ENCODE measurements at regions not wholly inside any gene's neighbourhood (a gene's known extent, or its start where the extent isn't known, plus 50 kb on each side); places are given as distances from the start of the nearest gene placed in this dataset.
"Not testable (repeated sequence)": the region's sequence is repeated elsewhere in the genome, so short reads cannot be mapped to it uniquely, and the experiment has no call there.

GRCh38 chr15:93413745-93414144 is 324.7 kb upstream of the RGMA start:
- no peak for DNase-seq

- no peak for DNase-seq
These were observed 310.1 kb upstream of the RGMA start for GRCh38 chr15:93399121-93399520.

GRCh38 chr15:93389211-93389610 is 300.2 kb upstream of the RGMA start:
- no peak for DNase-seq

GRCh38 chr15:93384886-93385285 is 295.9 kb upstream of the RGMA start:
- no peak for DNase-seq

- no peak for DNase-seq
These were observed 293.3 kb upstream of the RGMA start for GRCh38 chr15:93382200-93382820.

- DNase-seq: no peak
These were observed 289.5 kb upstream of the RGMA start for GRCh38 chr15:93378558-93378957.

- no peak for DNase-seq
These were observed 283.8 kb upstream of the RGMA start for GRCh38 chr15:93372865-93373223.

- DNase-seq: no peak
These were observed 283.3 kb upstream of the RGMA start for GRCh38 chr15:93372208-93372864.

- no peak for DNase-seq
These were observed 277.5 kb upstream of the RGMA start for GRCh38 chr15:93366387-93367100.

- DNase-seq: no peak
These were observed 273.8 kb upstream of the RGMA start for GRCh38 chr15:93362821-93363220.

GRCh38 chr15:93362203-93362602 is 273.2 kb upstream of the RGMA start:
- no peak for DNase-seq

GRCh38 chr15:93361703-93362102 is 272.7 kb upstream of the RGMA start:
- no peak for DNase-seq

- no peak for DNase-seq
These were observed 272.0 kb upstream of the RGMA start for GRCh38 chr15:93360976-93361375.

GRCh38 chr15:93360318-93360717 is 271.3 kb upstream of the RGMA start:
- no peak for DNase-seq

- DNase-seq: no peak
These were observed 270.6 kb upstream of the RGMA start for GRCh38 chr15:93359425-93360131.

GRCh38 chr15:93359060-93359408 is 270.0 kb upstream of the RGMA start:
- DNase-seq: no peak

- DNase-seq: no peak
These were observed 269.4 kb upstream of the RGMA start for GRCh38 chr15:93358166-93359059.

GRCh38 chr15:93348711-93349545 is 259.9 kb upstream of the RGMA start:
- no peak for DNase-seq

GRCh38 chr15:93347986-93348385 is 259.0 kb upstream of the RGMA start:
- no peak for DNase-seq

- no peak for DNase-seq
These were observed 257.0 kb upstream of the RGMA start for GRCh38 chr15:93345981-93346380.

GRCh38 chr15:93343402-93343801 is 254.4 kb upstream of the RGMA start:
- DNase-seq: not testable (repeated sequence)

GRCh38 chr15:93341164-93341563 is 252.2 kb upstream of the RGMA start:
- no peak for DNase-seq

All from GOT3 (cell line).